GM19240 (cell line): ENCODE measurements at regions not wholly inside any gene's neighbourhood (a gene's known extent, or its start where the extent isn't known, plus 50 kb on each side); places are given as distances from the start of the nearest gene placed in this dataset.

Experiments
- DNase-seq: peaks from one replicate; pipeline ENCODE4 v3.0.0; 2011; ENCODE audit warnings: low spot score; ENCODE audit not compliant: insufficient read length

DNA sequence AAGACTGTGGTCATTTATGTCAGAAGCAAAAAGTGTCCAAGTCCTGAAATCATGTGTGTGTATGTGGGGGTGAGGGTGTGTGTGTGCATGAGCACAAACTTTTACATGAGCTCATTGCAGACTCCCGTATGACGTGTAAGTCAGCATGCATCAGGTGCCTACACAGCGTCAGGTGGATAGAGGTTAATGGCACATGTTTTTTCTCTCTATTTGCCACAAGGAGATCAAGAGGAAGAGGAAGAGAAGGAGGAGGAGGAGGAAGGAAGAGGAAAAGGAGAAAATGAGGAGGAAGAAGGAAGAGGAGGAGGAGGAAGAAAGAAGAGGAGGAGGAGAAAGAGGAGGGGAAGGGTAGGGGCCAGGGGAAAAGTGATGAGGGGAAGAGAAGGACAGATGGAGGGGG is 178.0 kb upstream of the DYNLRB2 start:
- no peak for DNase-seq

DNA sequence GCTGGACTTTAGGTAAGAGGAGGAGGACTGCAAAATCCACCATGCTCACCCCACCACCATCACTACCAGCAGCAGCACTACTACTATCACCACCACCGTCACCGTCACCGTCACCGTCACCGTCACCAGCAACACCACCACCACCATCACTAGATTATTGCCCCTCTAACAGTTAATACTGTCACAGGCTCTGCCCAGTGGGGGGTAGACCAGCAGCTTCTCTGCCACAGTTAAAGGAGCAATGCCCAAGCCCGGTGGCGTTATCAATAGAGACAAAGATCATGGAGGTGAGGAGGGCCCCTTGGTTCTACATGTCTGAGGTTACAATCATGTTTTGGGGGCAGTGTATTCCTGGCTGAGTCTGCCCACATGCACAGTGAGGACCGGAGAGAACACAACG is 184.4 kb upstream of the DYNLRB2 start:
- DNase-seq, result no peak

DNA sequence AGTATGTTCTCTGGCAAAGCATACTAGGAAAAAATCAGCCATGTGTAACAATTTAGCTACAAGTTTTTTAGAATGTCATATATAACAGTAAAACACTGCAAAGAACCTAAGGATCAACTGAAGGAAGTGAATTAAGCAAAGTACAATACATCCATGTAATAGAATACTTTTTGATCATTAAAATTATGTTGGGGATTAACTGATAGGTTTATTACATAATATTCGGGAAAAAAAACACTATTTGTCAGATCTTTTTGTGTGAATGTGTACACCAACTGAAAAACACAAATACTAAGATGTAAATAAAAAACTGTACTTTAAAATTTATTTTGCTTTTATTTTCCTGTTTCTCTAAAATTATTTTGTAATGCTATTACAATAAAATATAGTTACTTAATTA is 185.5 kb upstream of the DYNLRB2 start:
- no peak for DNase-seq

DNA sequence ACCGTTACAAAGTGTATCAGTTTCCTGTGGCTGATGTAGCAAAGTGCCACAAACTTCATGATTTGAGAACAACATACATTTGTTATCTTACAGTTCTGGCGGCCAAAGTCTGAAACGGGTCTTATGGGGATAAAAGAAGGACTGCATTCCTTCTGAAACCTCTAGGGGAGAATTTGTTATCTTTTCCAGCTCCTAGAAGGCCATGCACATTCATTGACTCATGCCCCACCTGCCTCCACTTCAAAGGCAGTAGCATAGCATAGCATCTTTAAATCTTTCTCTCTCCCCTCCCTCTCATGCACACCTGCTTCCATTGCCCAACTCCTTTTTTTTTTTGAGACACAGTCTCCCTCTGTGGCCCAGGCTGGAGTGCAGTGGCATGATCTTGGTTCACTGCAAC is 190.7 kb upstream of the DYNLRB2 start:
- DNase-seq, result no peak

DNA sequence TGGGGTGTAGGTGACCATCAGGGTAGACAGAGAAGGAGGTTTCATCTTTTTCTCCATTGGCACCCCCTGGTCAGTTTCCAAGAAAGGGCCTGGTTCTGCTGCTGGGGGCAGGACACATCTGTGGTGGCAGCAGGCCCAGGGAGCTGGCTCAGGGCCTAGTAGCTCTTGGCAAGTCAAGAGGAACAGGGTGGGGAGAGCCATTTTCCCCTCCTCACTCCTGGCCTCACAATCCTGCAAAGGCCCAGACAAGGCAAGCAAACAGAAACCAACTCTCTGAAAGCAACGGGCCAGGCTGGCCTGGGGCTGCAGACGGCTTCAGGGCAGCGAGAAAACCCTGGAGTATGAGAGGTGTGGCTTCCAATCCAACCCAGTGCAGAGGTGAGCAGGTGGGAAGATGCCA is 192.9 kb upstream of the DYNLRB2 start:
- no peak for DNase-seq

DNA sequence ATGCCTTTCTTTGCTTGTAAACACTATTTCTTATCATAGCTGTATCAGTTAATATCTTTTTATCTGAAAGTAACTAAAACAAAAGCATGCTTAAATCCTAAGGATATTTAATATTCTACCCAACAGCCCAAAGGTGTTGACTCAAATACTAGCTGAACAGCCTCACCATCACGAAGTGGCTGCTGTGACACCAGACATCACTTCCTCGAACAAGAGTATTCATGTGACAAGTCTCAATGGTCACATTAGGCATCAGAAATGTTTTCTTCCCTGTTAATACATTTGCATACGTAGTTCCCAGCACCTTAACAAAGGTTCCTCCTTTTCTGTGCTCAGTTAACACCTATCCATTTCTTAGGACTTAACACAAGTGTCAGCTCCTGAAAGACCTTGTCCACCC is 193.8 kb upstream of the DYNLRB2 start:
- DNase-seq, result no peak

DNA sequence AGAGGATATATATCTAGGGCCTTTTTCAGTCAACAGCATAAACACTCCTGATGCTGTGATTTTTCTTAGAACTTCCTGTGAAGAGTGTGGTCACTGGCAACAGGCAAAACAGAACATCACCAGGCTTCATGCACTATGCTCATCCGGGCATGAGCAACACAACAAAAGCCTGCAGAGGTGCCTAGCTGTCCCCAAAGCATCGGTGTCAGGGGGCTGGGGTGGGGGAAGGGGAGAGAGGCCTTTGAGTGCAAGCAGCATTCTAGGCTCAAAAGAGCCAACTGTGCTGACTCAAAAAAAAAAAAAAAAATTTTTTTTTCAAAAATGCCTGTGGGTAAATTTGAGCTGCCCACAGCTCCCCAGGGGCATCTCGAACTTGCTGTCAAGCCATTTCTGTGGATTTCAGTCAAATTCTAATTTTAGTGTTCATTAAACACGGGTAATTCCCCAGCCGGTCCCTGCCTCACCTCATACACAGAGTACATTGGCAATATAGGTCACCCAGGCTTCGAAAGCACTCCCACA is 194.6 kb upstream of the DYNLRB2 start:
- no peak for DNase-seq

DNA sequence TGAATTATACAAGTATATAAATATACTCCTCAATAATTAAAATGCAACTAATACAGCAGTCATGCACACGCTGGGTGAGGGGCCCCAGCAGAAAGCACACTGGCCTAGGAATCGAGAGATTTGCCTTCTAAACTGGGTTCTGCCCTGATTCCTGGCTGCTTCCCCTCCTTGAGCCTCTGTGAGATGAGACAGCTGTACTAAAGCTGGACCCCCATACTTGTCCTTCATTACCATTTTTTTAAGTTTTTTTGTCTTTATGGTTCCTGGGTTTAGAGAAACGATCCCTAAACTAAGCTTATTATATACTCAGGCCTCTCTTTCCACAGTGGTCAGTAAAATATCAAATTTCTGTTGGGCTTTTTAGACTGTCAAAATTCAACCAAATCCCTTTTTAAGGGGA is 195.1 kb upstream of the DYNLRB2 start:
- no peak for DNase-seq

DNA sequence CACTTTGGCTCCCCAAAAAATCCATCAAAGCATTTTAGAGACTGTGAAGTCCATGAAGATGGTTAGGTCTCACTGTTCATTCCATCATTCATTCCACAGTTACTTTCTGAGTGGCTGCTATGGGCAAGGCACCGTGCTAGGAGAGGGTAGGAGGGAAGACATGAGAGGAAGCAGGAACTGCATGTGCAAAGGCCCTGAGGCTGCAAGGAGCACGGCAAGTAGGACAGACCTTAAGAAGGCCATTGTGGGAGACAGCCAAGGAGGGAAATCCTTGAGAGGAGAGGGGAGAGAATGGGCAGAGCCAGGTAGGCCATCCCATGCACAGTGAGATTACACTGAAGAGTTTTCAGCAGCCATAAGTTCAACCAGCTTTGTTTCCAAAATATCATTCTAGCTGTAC is 196.2 kb upstream of the DYNLRB2 start:
- DNase-seq, result no peak

DNA sequence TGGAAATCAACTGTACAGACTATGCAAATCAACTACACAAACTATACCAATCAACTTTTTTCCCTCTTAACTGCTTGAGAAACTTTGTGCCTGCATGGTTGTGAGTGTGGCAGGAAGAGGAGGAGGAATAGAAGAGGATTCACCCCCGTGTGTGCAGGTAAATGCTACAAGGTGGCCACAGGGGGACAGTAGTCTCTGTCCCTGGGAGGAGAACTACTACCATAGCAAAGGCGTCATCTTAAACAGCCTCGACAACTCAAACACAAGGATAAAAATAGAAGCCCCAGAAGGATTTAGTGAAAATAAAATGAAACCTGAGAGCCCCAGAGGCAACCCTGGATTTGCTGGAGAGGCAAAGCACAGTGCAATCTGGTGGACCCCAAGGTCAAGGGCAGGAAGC is 199.5 kb upstream of the DYNLRB2 start:
- no peak for DNase-seq

DNA sequence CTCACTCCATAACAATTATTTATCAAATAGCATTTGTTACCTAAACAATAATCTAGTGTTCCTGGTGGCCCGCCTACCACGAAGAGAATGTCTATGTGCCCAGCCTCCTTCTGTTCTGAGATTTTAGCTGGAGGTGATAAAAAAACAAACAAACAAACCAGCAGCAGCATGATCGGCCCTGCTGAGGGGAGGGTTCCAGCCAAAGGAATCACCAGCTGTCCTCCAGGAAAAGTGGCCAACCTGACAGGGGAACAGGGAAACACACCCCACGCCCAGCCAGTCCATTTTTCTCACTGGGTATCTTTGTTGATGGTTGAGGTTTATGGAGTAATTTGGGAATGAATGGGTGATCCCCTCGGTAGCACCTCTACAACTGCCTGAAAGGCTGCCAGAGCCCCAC is 203.0 kb upstream of the DYNLRB2 start:
- DNase-seq, result no peak

DNA sequence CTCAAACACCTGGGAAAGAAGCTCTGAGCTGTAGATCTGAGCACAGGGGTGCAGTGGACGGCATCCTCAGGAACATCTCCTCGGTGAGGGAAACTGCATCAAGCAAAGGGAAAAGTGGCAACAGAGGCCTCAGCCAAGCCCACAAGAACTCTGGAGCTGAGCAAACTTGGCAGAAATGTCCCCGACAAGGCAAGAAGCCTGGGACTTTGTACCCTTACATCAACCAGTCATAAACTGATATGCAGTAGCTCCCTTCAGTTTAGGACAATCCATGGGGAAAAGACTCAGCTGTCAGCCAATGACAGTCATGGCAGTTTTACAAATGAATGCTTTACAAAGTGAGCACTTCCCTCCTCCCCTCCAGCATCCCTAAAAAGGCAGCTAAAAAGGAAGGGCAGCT is 210.0 kb upstream of the DYNLRB2 start:
- no peak for DNase-seq

DNA sequence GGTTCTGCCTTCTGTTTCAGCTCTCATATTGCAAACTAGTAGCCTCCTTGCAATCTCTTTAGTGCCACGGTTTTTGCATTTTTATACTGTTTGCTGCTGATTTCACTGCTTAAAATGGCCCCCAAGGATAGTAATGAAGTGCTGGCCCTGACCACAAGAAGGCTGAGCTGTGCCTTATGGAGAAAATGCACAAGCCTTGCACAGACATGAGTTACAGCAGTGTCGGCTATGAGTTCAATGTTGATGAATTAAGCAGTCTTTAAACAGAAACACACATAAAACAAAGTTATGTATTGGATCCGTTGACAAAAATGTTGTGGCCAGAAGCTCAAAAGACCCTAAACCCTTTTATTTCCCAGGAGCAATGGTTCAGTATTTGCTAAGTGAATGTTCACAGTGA is 210.6 kb upstream of the DYNLRB2 start:
- no peak for DNase-seq

DNA sequence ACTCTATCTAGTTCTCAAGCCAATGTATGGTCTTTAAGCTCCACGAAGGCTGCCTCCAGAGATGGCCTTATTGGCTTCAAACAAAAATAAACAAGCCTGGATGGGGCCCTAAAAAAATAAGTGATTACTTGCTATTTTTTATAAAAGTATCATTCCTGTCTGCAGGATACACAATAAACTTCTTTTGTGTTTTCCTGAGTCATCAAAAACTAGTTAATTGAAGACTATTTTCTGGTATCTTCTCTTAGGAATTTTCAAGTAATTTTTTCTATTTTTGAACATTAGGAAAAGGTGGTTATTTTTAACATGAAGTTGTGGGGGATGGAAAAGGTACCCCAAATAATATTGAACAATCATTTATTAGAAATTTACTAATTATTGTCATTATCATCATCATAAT is 213.1 kb upstream of the DYNLRB2 start:
- DNase-seq, result no peak

DNA sequence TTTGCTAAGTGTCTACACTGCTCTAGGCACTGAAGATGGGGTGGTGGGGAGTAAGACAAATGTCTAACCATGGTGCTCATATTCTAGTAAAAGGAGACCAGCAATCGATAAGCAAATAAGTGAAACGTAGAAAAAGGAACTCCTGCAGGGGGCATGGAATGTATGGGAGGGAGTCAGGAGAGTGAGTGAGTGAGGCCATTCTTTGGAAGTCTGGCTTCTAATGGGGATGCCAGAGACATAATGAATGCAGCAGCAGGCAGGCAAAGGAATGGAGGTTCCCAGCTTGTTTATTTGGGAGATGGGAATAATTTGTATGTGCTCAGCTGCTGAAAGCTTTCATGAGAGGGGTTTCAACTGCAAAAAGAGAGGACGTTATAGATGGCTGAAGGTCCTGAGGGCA is 216.4 kb upstream of the DYNLRB2 start:
- no peak for DNase-seq

DNA sequence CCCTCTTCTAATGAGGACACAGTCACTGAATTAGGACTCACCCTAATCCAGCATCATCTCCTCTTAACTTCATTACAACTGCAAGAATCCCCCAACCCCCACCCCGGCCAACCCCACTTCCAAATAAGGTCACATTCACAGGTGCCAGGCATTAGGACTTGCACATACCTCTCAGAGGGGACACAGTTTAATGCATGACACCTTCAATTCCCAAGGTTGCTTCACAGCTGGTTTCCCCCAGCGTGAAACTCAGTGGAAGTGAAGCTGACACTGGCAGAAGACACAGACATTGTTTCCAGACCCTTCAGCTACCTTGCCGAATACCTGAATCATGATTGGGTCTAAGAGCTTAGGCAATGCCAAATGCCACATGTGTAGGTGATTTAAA is 217.0 kb upstream of the DYNLRB2 start:
- DNase-seq, result no peak

DNA sequence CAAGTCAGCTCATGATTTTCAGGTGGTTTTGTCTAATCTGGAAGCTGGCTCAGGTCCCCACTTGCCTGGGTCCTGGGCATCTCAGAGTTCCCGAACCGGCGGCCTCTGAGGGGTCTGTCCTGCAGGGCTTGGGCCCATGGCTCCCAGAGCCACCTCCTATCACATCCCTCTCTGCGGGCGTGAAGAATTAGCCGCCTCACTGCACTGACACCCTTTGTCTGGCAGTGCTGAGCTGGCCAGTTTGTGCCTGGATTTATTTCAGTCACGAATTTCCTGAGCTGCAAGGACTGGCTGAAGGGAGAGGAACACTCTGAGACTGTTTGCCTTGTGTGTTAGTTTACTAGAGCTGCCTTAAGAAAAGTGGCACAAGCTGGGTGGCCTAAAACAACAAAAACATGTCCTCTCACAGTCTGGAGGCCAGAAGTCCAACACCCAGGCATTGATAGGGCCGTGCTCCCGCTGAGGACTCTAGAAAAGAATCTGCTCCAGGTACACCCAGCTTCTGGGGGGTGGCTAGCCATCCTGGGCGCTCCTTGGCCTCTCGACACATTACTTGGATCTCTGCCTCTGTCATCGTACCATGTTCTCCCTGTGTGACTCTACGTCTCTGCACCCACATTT is 217.5 kb upstream of the DYNLRB2 start:
- DNase-seq, result no peak

DNA sequence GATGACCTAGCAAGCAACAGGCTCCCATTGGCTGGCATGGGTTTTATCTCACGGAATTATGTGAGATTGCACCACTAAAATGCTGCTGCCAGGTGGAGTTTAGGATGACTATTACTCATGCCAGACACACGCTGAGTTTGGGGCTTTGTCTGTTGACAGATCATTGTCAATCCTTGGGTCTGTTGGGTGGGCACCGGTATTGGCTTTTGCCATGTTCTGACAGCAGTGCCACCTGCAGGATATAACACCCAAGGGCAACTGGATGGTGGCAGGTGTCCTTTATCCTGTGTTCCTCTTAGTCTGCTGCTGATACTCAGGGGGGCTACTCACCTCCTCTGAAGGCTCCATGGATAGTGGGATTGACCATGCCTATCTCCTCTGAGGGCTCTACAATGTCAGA is 221.6 kb upstream of the DYNLRB2 start:
- no peak for DNase-seq

DNA sequence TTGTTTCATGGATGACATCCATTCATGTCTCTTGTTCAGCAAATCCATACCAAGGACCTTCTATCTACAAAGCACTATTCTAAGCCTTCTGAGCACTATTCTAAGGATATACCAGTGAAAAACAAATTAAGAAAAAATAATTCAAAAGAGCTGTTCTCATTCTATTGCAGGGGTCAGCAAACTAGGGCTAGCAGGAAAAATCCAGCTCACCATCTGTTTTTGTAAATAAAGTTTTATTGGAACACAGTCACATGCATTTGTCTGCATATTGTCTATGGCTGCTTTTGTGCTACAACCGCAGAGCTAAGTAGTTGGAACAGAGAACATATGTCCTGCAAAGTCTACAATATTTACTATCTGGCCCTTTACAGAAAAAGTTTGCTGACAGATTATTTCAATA is 222.7 kb upstream of the DYNLRB2 start:
- DNase-seq, result no peak

DNA sequence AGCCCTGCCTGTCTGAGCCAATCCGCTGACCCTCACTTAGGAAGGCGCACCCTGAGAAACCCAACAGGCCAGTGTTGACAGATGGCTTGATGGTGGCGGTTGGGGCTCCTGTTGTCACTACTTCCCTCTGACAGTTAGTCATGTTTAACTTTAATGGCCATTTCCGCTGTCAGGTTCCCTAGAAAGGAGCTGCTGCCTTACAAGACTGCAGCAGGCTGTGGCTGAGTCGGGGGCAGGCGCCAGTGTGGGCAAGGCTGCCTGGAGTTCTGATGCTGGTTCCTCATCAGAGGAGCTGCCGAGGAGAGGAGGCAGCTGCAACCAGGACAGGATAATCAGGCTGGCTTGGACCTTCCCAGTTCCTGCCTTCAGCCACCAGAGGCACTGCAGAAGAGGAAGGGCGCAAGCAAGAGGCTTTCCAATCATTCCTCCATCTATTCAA is 223.2 kb upstream of the DYNLRB2 start:
- DNase-seq, result no peak

DNA sequence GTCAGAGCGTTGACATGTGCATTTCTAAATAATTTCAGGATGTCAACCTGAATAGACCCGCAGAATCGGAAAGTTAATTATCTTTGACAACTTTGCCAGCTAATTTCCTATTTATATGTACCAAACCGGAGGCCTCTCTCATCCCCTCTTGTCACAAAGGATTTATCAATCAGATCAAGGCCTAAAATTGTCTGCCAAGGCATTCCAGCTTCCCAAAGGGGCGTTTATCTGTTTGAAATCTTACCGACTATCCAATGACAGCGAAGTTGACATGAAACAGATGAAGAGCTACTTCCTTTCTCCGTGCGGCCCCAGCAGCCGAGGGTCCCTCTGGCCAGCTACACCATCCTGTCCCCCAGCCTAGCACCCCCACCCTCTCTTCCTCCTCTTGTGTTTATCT is 223.7 kb upstream of the DYNLRB2 start:
- no peak for DNase-seq

DNA sequence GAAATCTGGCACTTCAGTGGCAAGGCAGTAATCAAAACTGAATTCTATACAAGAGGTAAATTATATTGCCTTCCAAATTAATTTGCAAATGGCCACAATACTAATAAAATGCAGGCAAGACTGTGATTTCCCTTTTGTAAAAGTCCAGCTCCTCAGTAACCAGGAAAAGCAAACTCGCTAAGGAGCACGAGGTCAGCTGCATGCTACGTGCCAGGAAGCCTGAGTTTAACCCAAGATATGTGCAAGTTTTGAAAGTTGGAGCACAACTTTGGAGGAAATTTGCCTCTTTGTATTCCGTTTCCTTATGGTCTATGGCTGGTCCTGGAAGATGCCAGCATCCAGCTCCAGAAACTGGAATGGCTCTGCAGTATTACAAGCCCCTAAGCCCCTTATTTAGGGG is 226.8 kb upstream of the DYNLRB2 start:
- no peak for DNase-seq

DNA sequence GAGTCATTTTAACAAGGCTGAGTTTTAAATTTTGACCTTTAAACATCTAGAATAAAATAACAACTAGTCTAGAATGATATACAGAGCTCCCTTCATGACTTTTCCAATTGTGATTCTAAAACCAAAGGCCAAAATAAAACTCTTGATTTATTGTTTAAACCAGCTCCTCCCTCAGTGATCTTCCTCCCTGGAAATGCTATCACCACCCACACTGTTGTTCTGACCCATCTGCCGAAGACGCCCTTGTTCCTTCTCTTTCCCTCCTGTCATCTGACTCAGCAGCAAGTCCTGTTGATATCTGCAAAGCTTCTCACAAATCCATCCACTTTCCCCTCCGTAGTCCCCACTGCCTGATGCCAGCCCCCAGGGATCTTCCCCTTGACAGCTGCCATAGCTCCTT is 231.6 kb upstream of the DYNLRB2 start:
- DNase-seq, result no peak

DNA sequence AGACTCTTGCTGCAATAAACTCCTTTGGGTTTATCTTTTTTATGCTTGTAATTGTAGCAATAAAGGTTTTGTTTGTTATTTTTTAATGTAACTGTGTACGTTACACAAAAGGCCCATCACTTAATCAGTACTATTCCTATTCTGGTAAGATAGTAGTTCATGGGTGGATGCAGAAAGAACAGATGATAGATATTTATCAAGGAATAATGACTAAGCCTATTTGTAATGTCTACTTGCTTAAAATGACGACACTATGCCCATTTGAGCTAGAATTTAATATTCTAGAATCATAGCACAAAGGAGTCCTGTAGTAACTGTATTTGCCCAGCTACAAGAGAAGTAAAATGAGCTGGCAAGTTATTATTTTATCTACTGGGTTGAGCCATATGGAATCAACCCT is 235.4 kb upstream of the DYNLRB2 start:
- DNase-seq, result no peak
